ENCODE measurements at regions not wholly inside any gene's neighbourhood (a gene's known extent, or its start where the extent isn't known, plus 50 kb on each side); places are given as distances from the start of the nearest gene placed in this dataset.

- Histone ChIP-seq H3K4me2 (ENCODE audit: unreplicated experiment) (no peak overlapping the region), H3K36me3 (ENCODE audit: low read depth) (no peaks in the 10 kb centered on the region), H3K27me3 (replicated peaks; ENCODE audit: insufficient read depth) (no peaks in the 10 kb centered on the region), H3F3A (ENCODE audit: insufficient read depth) (no peaks in the 10 kb centered on the region), H3K4me3 (no peak overlapping the region), H3K79me2 (ENCODE audit: insufficient read depth) (no peaks in the 10 kb centered on the region), H2AFZ (no peak overlapping the region), H3K9me2 (ENCODE audit: insufficient read depth) (no peaks in the 10 kb centered on the region), H3K9ac (no peak overlapping the region), H4K20me1 (ENCODE audit: insufficient read depth) (no peaks in the 10 kb centered on the region), H3K4me1 (ENCODE audit: insufficient read depth) (no peaks in the 10 kb centered on the region), H3K9me3 (ENCODE audit: low read depth) (no peaks in the 10 kb centered on the region), H3K27ac (no peak overlapping the region)
- no peak for TF ChIP-seq EZH2phosphoT487 (IDR thresholded peaks at IDR 0.05; ENCODE audit: insufficient read depth, low read depth)
- TF ChIP-seq EZH2 (IDR thresholded peaks at IDR 0.05; ENCODE audit: insufficient read depth, poor library complexity, severe bottlenecking) = no peak
- WGBS, 2 experiments (ENCODE audit: low coverage in 1 of 2, low lambda C conversion rate in 2 of 2, missing lambda C conversion rate in 2 of 2) = 39 to 40% methylated on average over 7 of the region's 7 CpGs
- in situ Hi-C loops (cut with MboI) = no loop called here
- no peak for DNase-seq
Measured at GRCh38 chr6:164495882-164496495, 813.4 kb downstream of the C6orf118 start.

- H2AFZ ChIP-seq = no peak overlapping the region
- H3K9ac ChIP-seq = no peak overlapping the region
- H3K79me2 ChIP-seq (ENCODE audit: insufficient read depth) = no peaks in the 10 kb centered on the region
- H3K4me1 ChIP-seq (ENCODE audit: insufficient read depth) = no peaks in the 10 kb centered on the region
- DNase-seq = no peak
- WGBS, 2 experiments (ENCODE audit: low coverage in 1 of 2, low lambda C conversion rate in 2 of 2, missing lambda C conversion rate in 2 of 2) = 0% methylated on average over 2 of the region's 2 CpGs
- peaks cover 5% of the 10 kb centered on the region for H3K9me3 ChIP-seq (ENCODE audit: low read depth)
- in situ Hi-C loops (cut with MboI) = no loop called here
- H3K27me3 ChIP-seq (replicated peaks; ENCODE audit: insufficient read depth) = no peaks in the 10 kb centered on the region
- H4K20me1 ChIP-seq (ENCODE audit: insufficient read depth) = no peaks in the 10 kb centered on the region
- H3K4me3 ChIP-seq = no peak overlapping the region
- H3K9me2 ChIP-seq (ENCODE audit: insufficient read depth) = no peaks in the 10 kb centered on the region
- no peaks in the 10 kb centered on the region for H3K36me3 ChIP-seq (ENCODE audit: low read depth)
- TF ChIP-seq EZH2phosphoT487 (IDR thresholded peaks at IDR 0.05; ENCODE audit: insufficient read depth, low read depth) (no peak), EZH2 (IDR thresholded peaks at IDR 0.05; ENCODE audit: insufficient read depth, poor library complexity, severe bottlenecking) (no peak)
- H3K4me2 ChIP-seq (ENCODE audit: unreplicated experiment) = no peak overlapping the region
- no peak overlapping the region for H3K27ac ChIP-seq
- no peaks in the 10 kb centered on the region for H3F3A ChIP-seq (ENCODE audit: insufficient read depth)
Measured at GRCh38 chr6:164478426-164478825, 831.0 kb downstream of the C6orf118 start.

- no peak overlapping the region for H2AFZ ChIP-seq
- H3K4me2 ChIP-seq (ENCODE audit: unreplicated experiment) = no peak overlapping the region
- no peak for TF ChIP-seq EZH2phosphoT487 (IDR thresholded peaks at IDR 0.05; ENCODE audit: insufficient read depth, low read depth)
- TF ChIP-seq EZH2 (IDR thresholded peaks at IDR 0.05; ENCODE audit: insufficient read depth, poor library complexity, severe bottlenecking) = no peak
- H3F3A ChIP-seq (ENCODE audit: insufficient read depth) = no peaks in the 10 kb centered on the region
- H3K9me2 ChIP-seq (ENCODE audit: insufficient read depth) = no peaks in the 10 kb centered on the region
- no peak overlapping the region for H3K4me3 ChIP-seq
- no peaks in the 10 kb centered on the region for H3K27me3 ChIP-seq (replicated peaks; ENCODE audit: insufficient read depth)
- H3K9ac ChIP-seq = no peak overlapping the region
- no peaks in the 10 kb centered on the region for H4K20me1 ChIP-seq (ENCODE audit: insufficient read depth)
- no peaks in the 10 kb centered on the region for H3K79me2 ChIP-seq (ENCODE audit: insufficient read depth)
- H3K9me3 ChIP-seq (ENCODE audit: low read depth) = peaks cover 5% of the 10 kb centered on the region
- no peaks in the 10 kb centered on the region for H3K4me1 ChIP-seq (ENCODE audit: insufficient read depth)
- no peak overlapping the region for H3K27ac ChIP-seq
- in situ Hi-C loops (cut with MboI) = no loop called here
- WGBS, 2 experiments (ENCODE audit: low coverage in 1 of 2, low lambda C conversion rate in 2 of 2, missing lambda C conversion rate in 2 of 2) = 22 to 34% methylated on average over 2 of the region's 2 CpGs
- no peak for DNase-seq
- no peaks in the 10 kb centered on the region for H3K36me3 ChIP-seq (ENCODE audit: low read depth)
Measured at GRCh38 chr6:164477790-164478189, 831.6 kb downstream of the C6orf118 start.

- Histone ChIP-seq H2AFZ (no peak overlapping the region), H3K4me3 (no peak overlapping the region), H3K9ac (no peak overlapping the region), H3K4me1 (ENCODE audit: insufficient read depth) (no peaks in the 10 kb centered on the region), H3K36me3 (ENCODE audit: low read depth) (no peaks in the 10 kb centered on the region), H3K4me2 (ENCODE audit: unreplicated experiment) (no peak overlapping the region), H3K9me3 (ENCODE audit: low read depth) (peaks cover 5% of the 10 kb centered on the region), H3K9me2 (ENCODE audit: insufficient read depth) (no peaks in the 10 kb centered on the region), H4K20me1 (ENCODE audit: insufficient read depth) (no peaks in the 10 kb centered on the region), H3K27ac (no peak overlapping the region), H3K27me3 (replicated peaks; ENCODE audit: insufficient read depth) (no peaks in the 10 kb centered on the region), H3F3A (ENCODE audit: insufficient read depth) (no peaks in the 10 kb centered on the region), H3K79me2 (ENCODE audit: insufficient read depth) (no peaks in the 10 kb centered on the region)
- DNase-seq = peak; percentile 1
- no peak for TF ChIP-seq EZH2phosphoT487 (IDR thresholded peaks at IDR 0.05; ENCODE audit: insufficient read depth, low read depth)
- TF ChIP-seq EZH2 (IDR thresholded peaks at IDR 0.05; ENCODE audit: insufficient read depth, poor library complexity, severe bottlenecking) = no peak
- in situ Hi-C loops (cut with MboI) = no loop called here
- 10 to 15% methylated on average over 1 of the region's 1 CpG for WGBS, 2 experiments (ENCODE audit: low coverage in 1 of 2, low lambda C conversion rate in 2 of 2, missing lambda C conversion rate in 2 of 2)
Measured at GRCh38 chr6:164477101-164477500, 832.3 kb downstream of the C6orf118 start.
